BE2C (cell line): ENCODE measurements at regions not wholly inside any gene's neighbourhood (a gene's known extent, or its start where the extent isn't known, plus 50 kb on each side); places are given as distances from the start of the nearest gene placed in this dataset.

ENCODE experiments used
- DNase-seq: peaks from one replicate; pipeline ENCODE4 v3.0.0-alpha.2; 2020
- H3K27me3 ChIP-seq: fragments of 250-450 bp; sonication (Bioruptor Pico); 2 replicates; pipeline ENCODE4 v1.5.1; 2020; ENCODE audit warnings: mild to moderate bottlenecking
- H3K36me3 ChIP-seq: fragments of 250-450 bp; sonication (Bioruptor Pico); 2 replicates; pipeline ENCODE4 v1.5.1; 2020; ENCODE audit warnings: mild to moderate bottlenecking
- H3K4me1 ChIP-seq: fragments of 250-450 bp; sonication (Bioruptor Pico); 2 replicates; pipeline ENCODE4 v1.5.1; 2020
- H3K4me3 ChIP-seq: 2 replicates; pipeline ENCODE4 v1.5.1; 2011; ENCODE audit warnings: low read depth, low read length
- H3K9me3 ChIP-seq: fragments of 250-450 bp; sonication (Bioruptor Pico); 2 replicates; pipeline ENCODE4 v1.5.1; 2020
- TF ChIP-seq, protein P1 (sequence below): IDR thresholded peaks from 2 replicates; pipeline ENCODE4 v1.5.1; 2012; ENCODE audit warnings: mild to moderate bottlenecking, low read depth, low read length

DNA sequence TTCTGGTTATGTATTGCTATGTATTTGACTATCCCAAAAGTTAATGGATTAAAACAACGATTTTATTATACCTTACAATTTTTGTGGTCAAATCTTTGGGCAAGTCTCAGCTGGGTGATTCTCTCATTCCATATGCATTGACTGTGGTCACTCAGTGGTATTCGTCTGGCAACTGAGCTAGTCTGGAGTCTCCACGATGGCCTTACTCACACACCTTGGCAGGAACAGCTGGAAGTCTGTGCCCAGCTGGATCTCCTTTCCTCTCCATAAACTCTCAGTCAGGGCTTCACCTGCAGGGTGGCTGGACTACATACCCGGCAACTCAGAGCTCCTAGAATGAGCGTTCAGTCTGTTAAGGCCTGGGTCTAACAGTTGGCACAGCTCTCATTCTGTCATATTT lies 141.1 kb upstream of the WDFY3 start:
- Histone ChIP-seq H3K9me3 (no peaks in the 10 kb centered on the region), H3K4me3 (no peak overlapping the region), H3K27me3 (no peaks in the 10 kb centered on the region), H3K4me1 (no peaks in the 10 kb centered on the region), H3K36me3 (no peaks in the 10 kb centered on the region)
- DNase-seq: no peak
- TF ChIP-seq, protein P1, sequence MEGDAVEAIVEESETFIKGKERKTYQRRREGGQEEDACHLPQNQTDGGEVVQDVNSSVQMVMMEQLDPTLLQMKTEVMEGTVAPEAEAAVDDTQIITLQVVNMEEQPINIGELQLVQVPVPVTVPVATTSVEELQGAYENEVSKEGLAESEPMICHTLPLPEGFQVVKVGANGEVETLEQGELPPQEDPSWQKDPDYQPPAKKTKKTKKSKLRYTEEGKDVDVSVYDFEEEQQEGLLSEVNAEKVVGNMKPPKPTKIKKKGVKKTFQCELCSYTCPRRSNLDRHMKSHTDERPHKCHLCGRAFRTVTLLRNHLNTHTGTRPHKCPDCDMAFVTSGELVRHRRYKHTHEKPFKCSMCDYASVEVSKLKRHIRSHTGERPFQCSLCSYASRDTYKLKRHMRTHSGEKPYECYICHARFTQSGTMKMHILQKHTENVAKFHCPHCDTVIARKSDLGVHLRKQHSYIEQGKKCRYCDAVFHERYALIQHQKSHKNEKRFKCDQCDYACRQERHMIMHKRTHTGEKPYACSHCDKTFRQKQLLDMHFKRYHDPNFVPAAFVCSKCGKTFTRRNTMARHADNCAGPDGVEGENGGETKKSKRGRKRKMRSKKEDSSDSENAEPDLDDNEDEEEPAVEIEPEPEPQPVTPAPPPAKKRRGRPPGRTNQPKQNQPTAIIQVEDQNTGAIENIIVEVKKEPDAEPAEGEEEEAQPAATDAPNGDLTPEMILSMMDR: no peak

DNA sequence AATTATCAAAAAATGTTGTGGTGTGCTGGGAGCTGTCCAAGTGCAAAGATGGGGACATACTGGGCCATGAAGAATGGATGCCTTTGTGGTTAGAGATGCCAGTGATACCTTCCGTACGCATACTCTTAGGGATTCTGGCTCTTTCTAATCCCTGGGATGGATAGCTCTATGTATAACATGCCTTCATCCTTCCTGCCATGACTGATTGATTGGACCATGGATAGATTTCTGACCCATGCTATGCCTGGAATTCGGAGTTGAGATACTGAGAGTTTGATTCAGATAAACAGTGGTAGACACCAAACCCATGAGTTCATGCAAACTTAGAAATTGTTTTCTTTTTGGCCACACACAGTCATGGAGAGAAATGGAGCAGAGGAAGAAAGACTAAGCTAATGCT lies 147.2 kb upstream of the WDFY3 start:
- DNase-seq: no peak
- H3K36me3 ChIP-seq: no peaks in the 10 kb centered on the region
- no peaks in the 10 kb centered on the region for H3K27me3 ChIP-seq
- H3K9me3 ChIP-seq: no peaks in the 10 kb centered on the region
- TF ChIP-seq, protein P1: no peak
- no peaks in the 10 kb centered on the region for H3K4me1 ChIP-seq
- H3K4me3 ChIP-seq: no peak overlapping the region

DNA sequence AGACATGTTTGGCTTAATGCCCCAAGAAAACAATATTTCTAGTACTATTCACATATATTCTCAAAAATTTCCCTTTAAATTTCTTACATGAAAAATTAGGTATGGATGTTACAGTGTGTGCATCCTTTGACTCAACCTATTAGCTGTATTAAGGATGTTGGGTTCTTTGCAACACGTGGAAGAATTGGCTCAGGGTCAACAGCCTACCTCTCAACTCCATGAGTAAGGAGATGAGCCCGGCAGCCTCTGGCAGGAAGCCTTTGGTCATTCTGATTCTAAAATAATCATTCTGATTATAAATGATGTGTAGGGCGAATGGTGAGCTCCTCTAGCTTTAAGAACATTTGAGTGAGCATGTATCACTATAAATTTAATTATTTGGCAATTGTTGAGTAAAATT lies 148.0 kb upstream of the WDFY3 start:
- Histone ChIP-seq H3K36me3 (no peaks in the 10 kb centered on the region), H3K4me3 (no peak overlapping the region), H3K27me3 (no peaks in the 10 kb centered on the region), H3K9me3 (no peaks in the 10 kb centered on the region), H3K4me1 (no peaks in the 10 kb centered on the region)
- DNase-seq: no peak
- TF ChIP-seq, protein P1: no peak

DNA sequence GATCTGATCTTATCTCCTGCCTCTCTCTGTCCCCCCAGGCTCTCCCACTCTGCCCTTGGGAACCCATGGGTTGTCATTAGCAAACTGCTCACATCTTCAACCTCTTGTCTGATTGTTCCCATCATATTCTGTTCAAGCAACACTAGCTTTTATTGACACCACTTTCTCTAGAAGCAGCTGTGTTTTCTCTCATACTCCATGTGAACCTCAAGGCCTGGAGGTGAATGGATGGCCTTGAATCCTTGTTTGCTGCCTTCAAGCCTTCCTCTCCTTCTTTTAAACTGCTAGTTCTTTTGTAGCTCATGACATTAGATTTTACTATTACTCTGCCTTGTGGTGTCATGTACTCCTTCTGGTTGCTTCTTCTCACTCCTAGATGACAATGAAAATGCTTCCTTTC lies 149.5 kb upstream of the WDFY3 start:
- TF ChIP-seq, protein P1: no peak

DNA sequence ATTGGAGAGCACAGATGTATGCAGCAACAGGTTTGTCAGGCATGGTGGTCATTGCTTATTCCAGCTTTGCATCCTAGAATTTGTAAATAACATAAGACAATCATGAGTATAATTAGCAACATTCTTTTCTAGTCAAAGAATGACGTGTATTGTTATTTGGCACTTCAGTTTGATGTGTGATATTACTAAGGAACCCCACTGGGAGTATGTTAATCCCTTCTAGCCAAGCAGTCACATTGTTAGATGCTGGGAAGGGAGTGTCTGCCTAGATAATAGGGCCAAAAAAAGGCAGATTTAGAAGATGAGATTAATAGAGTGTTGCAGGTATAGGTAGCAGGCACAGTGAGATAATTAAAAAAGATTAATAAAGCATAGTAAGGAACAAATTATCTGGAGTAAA lies 159.2 kb upstream of the WDFY3 start:
- TF ChIP-seq, protein P1: no peak
- Histone ChIP-seq H3K36me3 (no peaks in the 10 kb centered on the region), H3K9me3 (no peaks in the 10 kb centered on the region), H3K4me1 (peaks cover 14% of the 10 kb centered on the region), H3K4me3 (no peak overlapping the region), H3K27me3 (no peaks in the 10 kb centered on the region)
- no peak for DNase-seq

More for the DNA sequence above, 149.5 kb upstream of the WDFY3 start:
- Histone ChIP-seq H3K9me3 (no peaks in the 10 kb centered on the region), H3K27me3 (no peaks in the 10 kb centered on the region), H3K4me1 (no peaks in the 10 kb centered on the region), H3K4me3 (no peak overlapping the region), H3K36me3 (no peaks in the 10 kb centered on the region)
- no peak for DNase-seq

DNA sequence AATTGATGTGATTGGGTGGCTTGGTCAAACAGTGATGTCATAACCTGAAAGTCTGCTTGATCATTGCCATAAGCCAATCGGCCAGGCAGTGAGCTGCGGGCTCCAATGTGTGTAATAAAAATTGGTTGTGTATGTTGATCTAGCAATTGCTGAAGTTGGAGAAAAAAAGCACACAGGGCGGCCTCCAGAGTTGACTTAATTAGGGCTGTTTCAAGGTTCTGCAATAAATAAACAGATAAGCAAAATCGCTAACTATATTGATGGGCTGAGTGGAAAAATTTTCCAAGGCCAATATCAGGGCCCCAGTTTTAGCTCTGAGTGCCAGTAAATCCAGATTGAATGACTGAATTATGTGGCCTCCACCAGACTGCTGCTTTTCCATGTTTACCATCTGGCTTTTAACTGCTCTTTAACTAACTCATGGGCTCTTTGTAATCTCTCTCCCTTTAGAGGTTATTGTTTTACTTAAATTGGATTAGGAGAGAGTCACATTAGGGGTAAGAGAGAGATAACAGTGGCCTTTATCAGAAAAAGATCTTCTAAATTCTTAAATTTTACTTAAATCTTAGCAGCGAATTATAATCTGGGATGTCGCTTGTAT lies 160.6 kb upstream of the WDFY3 start:
- peak; percentile 32 for DNase-seq
- Histone ChIP-seq H3K9me3 (no peaks in the 10 kb centered on the region), H3K4me3 (peak overlapping the region; percentile 49), H3K36me3 (no peaks in the 10 kb centered on the region), H3K27me3 (no peaks in the 10 kb centered on the region), H3K4me1 (peaks cover 14% of the 10 kb centered on the region)
- TF ChIP-seq, protein P1: no peak
